AG10803 (cell line): ENCODE measurements at regions not wholly inside any gene's neighbourhood (a gene's known extent, or its start where the extent isn't known, plus 50 kb on each side); places are given as distances from the start of the nearest gene placed in this dataset.

Source experiments
- DNase-seq: peaks from one replicate; pipeline ENCODE4 v3.0.0; 2010; ENCODE audit warnings: low read depth
- H3K4me3 ChIP-seq: 2 replicates; pipeline ENCODE4 v1.5.1; 2011; ENCODE audit warnings: mild to moderate bottlenecking, low read length, control low read depth
- CTCF ChIP-seq: conservative IDR thresholded peaks from 2 replicates; pipeline ENCODE4 v1.5.1; 2011; ENCODE audit warnings: mild to moderate bottlenecking, low read length, control low read depth, inconsistent platforms

GRCh38 chr13:74466864-74467263, 332.7 kb upstream of the KLF12 start:
- no peak for TF ChIP-seq CTCF
- DNase-seq = no peak
- H3K4me3 ChIP-seq = no peak overlapping the region

- DNase-seq = no peak
- TF ChIP-seq CTCF = no peak
- H3K4me3 ChIP-seq = no peak overlapping the region
Observed at GRCh38 chr13:74466020-74466419, 331.8 kb upstream of the KLF12 start.

GRCh38 chr13:74465271-74465670, 331.1 kb upstream of the KLF12 start:
- no peak for DNase-seq

GRCh38 chr13:74464670-74465069, 330.5 kb upstream of the KLF12 start:
- no peak for TF ChIP-seq CTCF
- DNase-seq = no peak
- H3K4me3 ChIP-seq = no peak overlapping the region

More at GRCh38 chr13:74465271-74465670, 331.1 kb upstream of the KLF12 start:
- H3K4me3 ChIP-seq = no peak overlapping the region
- no peak for TF ChIP-seq CTCF

GRCh38 chr13:74461011-74461410, 326.8 kb upstream of the KLF12 start:
- no peak overlapping the region for H3K4me3 ChIP-seq
- no peak for DNase-seq
- no peak for TF ChIP-seq CTCF

- TF ChIP-seq CTCF = no peak
- no peak for DNase-seq
- no peak overlapping the region for H3K4me3 ChIP-seq
Observed at GRCh38 chr13:74452881-74453280, 318.7 kb upstream of the KLF12 start.

GRCh38 chr13:74452176-74452575, 318.0 kb upstream of the KLF12 start:
- TF ChIP-seq CTCF = no peak
- no peak for DNase-seq

More at GRCh38 chr13:74452176-74452575, 318.0 kb upstream of the KLF12 start:
- no peak overlapping the region for H3K4me3 ChIP-seq
